HCT116 (cell line): ENCODE measurements at regions not wholly inside any gene's neighbourhood (a gene's known extent, or its start where the extent isn't known, plus 50 kb on each side); places are given as distances from the start of the nearest gene placed in this dataset.
"Not testable (repeated sequence)": the region's sequence is repeated elsewhere in the genome, so short reads cannot be mapped to it uniquely, and the experiment has no call there.

Experiments
- ATAC-seq: fragments of 200-7000 bp; cut with Tn5 transposase; 2 replicates; pipeline ENCODE4 v1.9.1; 2020; ENCODE audit warnings: mild to moderate bottlenecking, moderate library complexity
- BruUV-seq: library from RNA; stranded (reverse); fragments of 400-500 nt; replicated peaks from 2 replicates; lab custom pipeline; 2021; lab: Mats Ljungman, UMichigan
- CTCF ChIA-PET: fragments of 300-600 bp; sonication (Branson Sonifier 250); formaldehyde crosslinking; loops from one replicate; lab custom pipeline; 2021; ENCODE audit warnings: antibody characterized with exemption; lab: Charles Lee
- POLR2A ChIA-PET: fragments of 300-600, 350-600 bp; sonication (Branson Sonifier 250); formaldehyde crosslinking; loops from one replicate; lab custom pipeline; 2021; ENCODE audit warnings: antibody characterized with exemption; lab: Charles Lee
- RAD21 ChIA-PET, 2 experiments: fragments of 300-600 bp; sonication (Branson Sonifier 250); formaldehyde crosslinking; loops; one replicate each; lab custom pipeline; 2023; ENCODE audit warnings: low total read pairs in 2 of 2; ENCODE audit not compliant: uncharacterized antibody in 2 of 2, unreplicated experiment in 2 of 2, low non-redundant PET in 1 of 2; lab: Charles Lee
- DNase-seq: peaks from one replicate; pipeline ENCODE4 v3.0.0-alpha.2; 2010; ENCODE audit warnings: low read depth, low spot score
- H2AFZ ChIP-seq: fragments of 200-600 bp; shearing (Covaris generic), sonication (generic); 2 replicates; pipeline ENCODE4 v1.6.1; 2017; ENCODE audit warnings: low read depth, mixed run types, mixed read lengths, antibody characterized with exemption, low read length; ENCODE audit not compliant: poor library complexity, severe bottlenecking
- H3K27ac ChIP-seq: 2 replicates; pipeline ENCODE4 v1.5.1; 2012; ENCODE audit warnings: low read depth, low read length
- H3K27me3 ChIP-seq: fragments of 200-600 bp; sonication (generic); 2 replicates; pipeline ENCODE4 v1.6.1; 2016; ENCODE audit warnings: mixed run types, low read length, mixed read lengths; ENCODE audit not compliant: insufficient read depth
- H3K36me3 ChIP-seq, 2 experiments: fragments of 200-500 bp in 1 of 2; fragments of 200-600 bp in 1 of 2; sonication (Bioruptor generic) in 1 of 2; sonication (generic) in 1 of 2; 2 replicates each; pipeline versions ENCODE4 v1.5.1 to v1.6.1; 2014 to 2016; ENCODE audit warnings: low read length in 2 of 2, inconsistent platforms in 1 of 2, mixed read lengths in 1 of 2, mixed run types in 1 of 2; ENCODE audit not compliant: insufficient read depth in 2 of 2, control insufficient read depth in 1 of 2
- H3K4me1 ChIP-seq, 2 experiments: fragments of 200-600 bp in 1 of 2; sonication (generic) in 1 of 2; 2 replicates each; pipeline versions ENCODE4 v1.5.1 to v1.6.1; 2012 to 2017; ENCODE audit warnings: low read length in 2 of 2, inconsistent platforms in 1 of 2, mild to moderate bottlenecking in 1 of 2, mixed read lengths in 1 of 2, mixed run types in 1 of 2, moderate library complexity in 1 of 2; ENCODE audit not compliant: insufficient read depth in 2 of 2, control insufficient read depth in 1 of 2
- H3K4me2 ChIP-seq: fragments of 200-600 bp; sonication (generic); 2 replicates; pipeline ENCODE4 v1.6.1; 2017; ENCODE audit warnings: mixed run types, low read length, mixed read lengths
- H3K4me3 ChIP-seq, 2 experiments: fragments of 200-600 bp in 1 of 2; sonication (generic) in 1 of 2; replicated peaks in 1 of 2; 2 replicates each; pipeline ENCODE4 v1.5.1; 2011 to 2016; ENCODE audit warnings: low read length in 2 of 2, control low read depth in 1 of 2, low read depth in 1 of 2, mild to moderate bottlenecking in 1 of 2, mixed read lengths in 1 of 2, mixed run types in 1 of 2
- H3K79me2 ChIP-seq: fragments of 200-600 bp; sonication (generic); 2 replicates; pipeline ENCODE4 v1.6.1; 2017; ENCODE audit warnings: mild to moderate bottlenecking, mixed run types, low read length, moderate library complexity, mixed read lengths; ENCODE audit not compliant: insufficient read depth
- H3K9ac ChIP-seq: fragments of 200-600 bp; sonication (generic); 2 replicates; pipeline ENCODE4 v1.6.1; 2016; ENCODE audit warnings: low read length, mixed read lengths
- H3K9me2 ChIP-seq: fragments of 200-600 bp; sonication (generic), shearing (Covaris generic); 2 replicates; pipeline ENCODE4 v1.6.1; 2017; ENCODE audit warnings: mixed run types, mild to moderate bottlenecking, moderate library complexity; ENCODE audit not compliant: insufficient read depth
- H3K9me3 ChIP-seq, 2 experiments: fragments of 200-500 bp in 1 of 2; fragments of 200-600 bp in 1 of 2; sonication (Bioruptor generic) in 1 of 2; sonication (generic) in 1 of 2; 2 replicates each; pipeline ENCODE4 v1.6.1; 2014 to 2017; ENCODE audit warnings: low read length in 2 of 2, mixed read lengths in 2 of 2, inconsistent platforms in 1 of 2, low read depth in 1 of 2, mild to moderate bottlenecking in 1 of 2, mixed run types in 1 of 2, moderate library complexity in 1 of 2; ENCODE audit not compliant: control insufficient read depth in 1 of 2, insufficient read depth in 1 of 2
- H4K20me1 ChIP-seq: fragments of 200-600 bp; sonication (generic), shearing (Covaris generic); 2 replicates; pipeline ENCODE4 v1.6.1; 2017; ENCODE audit warnings: mixed run types, mild to moderate bottlenecking, moderate library complexity; ENCODE audit not compliant: insufficient read depth
- intact Hi-C: fragments of 100-400 bp; cut with micrococcal nuclease; formaldehyde crosslinking; loops from 2 replicates; pipeline ENCODE4 v1.10.0; 2022

DNA sequence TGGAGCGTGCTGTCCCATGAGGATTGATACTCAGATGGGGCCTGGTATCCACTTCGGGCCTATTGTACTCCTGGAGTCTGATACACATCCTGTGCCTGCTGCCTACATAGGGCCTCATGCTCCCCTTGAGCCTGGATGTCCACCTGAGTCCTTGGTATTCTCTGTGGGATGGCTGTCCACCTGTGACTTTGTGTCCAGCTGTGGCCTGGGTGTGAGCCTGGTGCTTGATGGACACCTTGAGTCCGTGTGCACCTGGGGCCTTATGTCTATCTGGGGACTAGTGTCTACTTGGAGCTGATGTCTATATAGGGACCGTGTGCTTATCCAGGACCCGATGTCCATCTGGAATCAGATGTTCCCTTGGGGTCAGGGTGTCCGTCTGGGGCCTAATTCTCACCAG is 75.9 kb upstream of the THOC3 start:
- H3K9me3 ChIP-seq, DNase-seq, RAD21 ChIA-PET, H3K79me2 ChIP-seq, CTCF ChIA-PET, H3K9me2 ChIP-seq, H3K27ac ChIP-seq, H3K36me3 ChIP-seq, POLR2A ChIA-PET, H3K4me3 ChIP-seq, ATAC-seq, H4K20me1 ChIP-seq, H3K27me3 ChIP-seq, BruUV-seq, H2AFZ ChIP-seq, H3K4me2 ChIP-seq, H3K4me1 ChIP-seq, intact Hi-C loops, H3K9ac ChIP-seq: not testable (repeated sequence)

DNA sequence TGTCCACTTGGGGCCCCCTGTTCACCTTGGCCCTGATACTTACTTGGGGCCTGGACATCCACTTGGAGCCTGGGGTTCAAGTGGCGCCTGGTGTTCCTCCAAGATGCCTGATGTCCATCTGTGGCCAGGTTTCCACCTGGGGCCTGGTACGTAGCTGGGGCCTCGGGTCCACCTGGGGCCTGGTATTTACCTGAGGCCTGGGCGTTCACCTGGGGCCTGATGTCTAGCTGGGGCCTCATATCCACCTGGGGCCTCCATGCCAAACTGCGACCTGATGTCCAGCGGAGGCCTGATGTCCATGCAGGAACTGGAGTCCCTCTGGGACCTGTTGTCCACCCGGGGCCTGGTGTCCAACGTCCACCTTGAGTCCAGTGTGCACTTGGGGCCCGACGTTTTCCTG is 76.3 kb upstream of the THOC3 start:
- H4K20me1 ChIP-seq, ATAC-seq, RAD21 ChIA-PET: not testable (repeated sequence)

DNA sequence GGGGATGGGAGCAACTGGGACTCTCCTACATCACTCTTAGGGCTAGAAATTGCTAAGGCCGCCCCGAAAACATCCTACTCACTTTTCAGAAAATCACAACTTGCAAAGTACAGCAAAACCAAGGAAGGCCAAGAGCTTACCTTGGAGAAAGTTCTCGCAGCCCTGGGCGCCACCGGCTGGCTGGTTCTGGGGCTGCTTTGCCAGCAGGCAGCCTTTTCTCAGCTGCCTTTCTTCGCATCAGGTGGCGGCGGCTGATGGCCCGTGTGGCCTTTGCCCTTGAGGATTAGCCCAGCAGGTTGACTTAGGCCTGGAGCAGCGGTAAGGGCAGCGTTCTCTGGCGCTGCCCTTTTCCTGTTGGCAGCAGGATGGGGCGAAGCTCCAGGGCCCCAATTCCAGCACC is 77.3 kb upstream of the THOC3 start:
- peak; percentile 58; the same call in 1 of the 2 replicates for ATAC-seq
- H4K20me1 ChIP-seq, H3K9me3 ChIP-seq, H2AFZ ChIP-seq, DNase-seq, POLR2A ChIA-PET, H3K9me2 ChIP-seq, H3K79me2 ChIP-seq, intact Hi-C loops, H3K4me2 ChIP-seq, H3K4me1 ChIP-seq, H3K27me3 ChIP-seq, BruUV-seq, RAD21 ChIA-PET, H3K9ac ChIP-seq, CTCF ChIA-PET, H3K27ac ChIP-seq, H3K4me3 ChIP-seq, H3K36me3 ChIP-seq: not testable (repeated sequence)

More for the DNA sequence above, 76.3 kb upstream of the THOC3 start:
- H3K9me2 ChIP-seq, H3K4me3 ChIP-seq, H2AFZ ChIP-seq, BruUV-seq, DNase-seq, H3K9me3 ChIP-seq, POLR2A ChIA-PET, H3K27ac ChIP-seq, H3K9ac ChIP-seq, H3K79me2 ChIP-seq, H3K36me3 ChIP-seq, CTCF ChIA-PET, H3K4me1 ChIP-seq, intact Hi-C loops, H3K27me3 ChIP-seq, H3K4me2 ChIP-seq: not testable (repeated sequence)

DNA sequence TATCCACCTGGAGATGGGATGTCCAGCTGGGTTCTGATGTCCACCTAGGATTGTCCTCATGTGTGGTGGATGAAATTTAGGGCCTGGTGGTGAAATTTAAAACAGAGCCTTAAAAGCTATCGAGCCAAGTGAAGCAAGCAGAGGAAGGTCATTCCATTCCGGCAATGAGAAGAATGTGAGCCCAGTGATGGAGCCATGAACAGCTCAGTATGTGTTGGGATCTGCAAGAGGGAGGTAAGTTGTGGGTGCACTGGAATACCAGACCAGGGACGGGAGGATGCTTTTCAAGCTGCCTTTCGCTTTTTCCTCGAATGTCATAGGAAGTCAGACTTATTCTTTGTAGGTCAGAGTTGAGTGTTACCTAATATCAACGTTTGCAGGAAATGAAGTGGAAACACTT is 80.6 kb upstream of the THOC3 start:
- BruUV-seq, H2AFZ ChIP-seq, intact Hi-C loops, H3K9me3 ChIP-seq, ATAC-seq, H3K9ac ChIP-seq, DNase-seq, H3K79me2 ChIP-seq, H3K27ac ChIP-seq, H3K9me2 ChIP-seq, H3K27me3 ChIP-seq, H3K4me3 ChIP-seq, H4K20me1 ChIP-seq, H3K4me1 ChIP-seq, H3K4me2 ChIP-seq, H3K36me3 ChIP-seq, POLR2A ChIA-PET, CTCF ChIA-PET, RAD21 ChIA-PET: not testable (repeated sequence)
